ENCODE measurements at regions not wholly inside any gene's neighbourhood (a gene's known extent, or its start where the extent isn't known, plus 50 kb on each side); places are given as distances from the start of the nearest gene placed in this dataset.

DNA sequence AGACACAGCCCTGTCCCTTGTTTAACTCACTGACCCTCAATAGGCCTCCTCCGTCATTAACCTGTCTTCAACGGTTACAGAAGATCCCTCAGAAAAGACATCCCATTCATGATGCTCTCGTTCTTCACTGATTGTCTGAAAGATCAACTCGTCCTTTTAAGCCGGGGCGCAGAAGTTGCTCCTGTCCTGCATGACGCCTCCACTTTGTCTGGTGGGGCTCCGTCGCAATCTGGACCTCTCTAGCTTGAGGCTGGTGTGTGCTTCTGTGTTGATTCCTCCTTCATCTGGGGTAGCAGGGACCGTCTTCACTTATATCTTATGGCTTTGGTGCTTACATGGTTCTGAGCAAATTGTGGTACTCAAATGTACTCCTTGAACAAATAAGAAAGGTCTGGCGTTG lies 766.0 kb upstream of the PCDH9 start:
- Mint-ChIP-seq H3K27me3 (no peaks in the 10 kb centered on the region), H3K36me3 (ENCODE audit: low read depth) (no peaks in the 10 kb centered on the region), H3K27ac (no peak overlapping the region), H3K4me1 (no peaks in the 10 kb centered on the region), H3K9me3 (ENCODE audit: low read depth) (peaks cover 13% of the 10 kb centered on the region), H3K4me3 (no peak overlapping the region)
- DNase-seq (no peak), ATAC-seq (no peak)
- POLR2A ChIA-PET, result no interaction called here
- CTCF ChIA-PET, result no interaction called here
- intact Hi-C loops (cut with DNase I, micrococcal nuclease), result no loop called here

DNA sequence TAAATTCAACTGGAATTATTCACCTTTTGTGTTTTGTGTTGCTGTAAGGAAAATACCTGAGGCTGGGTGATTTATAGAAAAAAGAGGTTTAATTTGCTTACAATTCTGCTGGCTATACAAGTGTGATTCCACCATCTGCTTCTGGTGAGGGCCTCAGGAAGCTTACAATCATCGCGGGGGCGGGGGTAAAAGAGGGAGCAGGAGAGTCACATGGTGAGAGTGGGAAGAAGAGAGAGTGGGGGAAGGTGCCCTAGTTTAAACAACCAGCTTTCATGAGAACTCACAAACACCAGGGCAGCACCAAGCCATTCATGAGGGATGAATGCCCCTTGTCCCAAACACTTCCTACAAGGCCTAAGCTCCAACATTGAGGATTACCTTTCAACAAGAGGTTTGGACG lies 760.7 kb upstream of the PCDH9 start:
- H3K9me3 Mint-ChIP-seq (ENCODE audit: low read depth), result peaks cover 19% of the 10 kb centered on the region
- ATAC-seq, result no peak
- H3K4me1 Mint-ChIP-seq, result no peaks in the 10 kb centered on the region
- ChIA-PET CTCF (interaction anchor here (0.7 kb wide), 1 partner anchor 9 kb away, joined by 3 read pairs; no protein-coding TSS in a partner anchor), POLR2A (no interaction called here)
- intact Hi-C loops (cut with DNase I, micrococcal nuclease), result no loop called here
- H3K27ac Mint-ChIP-seq, result no peak overlapping the region
- H3K4me3 Mint-ChIP-seq, result no peak overlapping the region
- H3K36me3 Mint-ChIP-seq (ENCODE audit: low read depth), result no peaks in the 10 kb centered on the region
- no peak for DNase-seq
- H3K27me3 Mint-ChIP-seq, result no peaks in the 10 kb centered on the region

DNA sequence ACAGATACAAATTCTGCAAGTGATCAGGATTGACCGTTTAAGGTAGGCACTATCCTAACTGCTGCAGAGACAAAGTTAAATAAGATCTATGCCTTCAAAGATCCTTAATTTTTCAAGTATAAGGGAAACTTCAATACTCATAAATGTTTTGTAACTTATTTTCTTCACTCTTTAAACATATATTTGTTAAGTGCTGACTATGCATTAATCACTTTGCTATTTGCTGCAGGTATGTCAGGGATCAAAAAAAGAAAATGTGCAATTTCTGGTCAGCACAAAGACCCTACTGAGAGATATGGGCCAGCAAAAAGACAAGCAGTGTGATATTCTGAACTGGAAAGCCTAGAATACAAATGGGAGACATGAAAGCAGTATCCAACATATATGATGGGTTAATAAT lies 756.1 kb upstream of the PCDH9 start:
- no peak overlapping the region for H3K27ac Mint-ChIP-seq
- DNase-seq, result no peak
- ChIA-PET CTCF (no interaction called here), POLR2A (no interaction called here)
- no peaks in the 10 kb centered on the region for H3K36me3 Mint-ChIP-seq (ENCODE audit: low read depth)
- H3K4me1 Mint-ChIP-seq, result no peaks in the 10 kb centered on the region
- H3K27me3 Mint-ChIP-seq, result no peaks in the 10 kb centered on the region
- intact Hi-C loops (cut with DNase I, micrococcal nuclease), result no loop called here
- H3K9me3 Mint-ChIP-seq (ENCODE audit: low read depth), result peaks cover 20% of the 10 kb centered on the region
- no peak overlapping the region for H3K4me3 Mint-ChIP-seq
- no peak for ATAC-seq

GRCh38 chr13:67977066-67977465 lies 746.9 kb upstream of the PCDH9 start:
- CTCF ChIA-PET, result no interaction called here
- no peak for ATAC-seq
- intact Hi-C loops (cut with DNase I, micrococcal nuclease), result no loop called here
- Mint-ChIP-seq H3K36me3 (ENCODE audit: low read depth) (no peaks in the 10 kb centered on the region), H3K4me1 (no peaks in the 10 kb centered on the region), H3K4me3 (no peak overlapping the region), H3K9me3 (ENCODE audit: low read depth) (peaks cover 3% of the 10 kb centered on the region), H3K27me3 (no peaks in the 10 kb centered on the region), H3K27ac (no peak overlapping the region)
- POLR2A ChIA-PET, result no interaction called here
- DNase-seq, result no peak

- Mint-ChIP-seq H3K9me3 (ENCODE audit: low read depth) (peaks cover 5% of the 10 kb centered on the region), H3K36me3 (ENCODE audit: low read depth) (no peaks in the 10 kb centered on the region), H3K4me3 (no peak overlapping the region), H3K27me3 (no peaks in the 10 kb centered on the region), H3K4me1 (no peaks in the 10 kb centered on the region), H3K27ac (no peak overlapping the region)
- ChIA-PET POLR2A (no interaction called here), CTCF (no interaction called here)
- DNase-seq (no peak), ATAC-seq (no peak)
- intact Hi-C loops (cut with DNase I, micrococcal nuclease), result no loop called here
These were observed 741.2 kb upstream of the PCDH9 start for GRCh38 chr13:67971291-67971690.

DNA sequence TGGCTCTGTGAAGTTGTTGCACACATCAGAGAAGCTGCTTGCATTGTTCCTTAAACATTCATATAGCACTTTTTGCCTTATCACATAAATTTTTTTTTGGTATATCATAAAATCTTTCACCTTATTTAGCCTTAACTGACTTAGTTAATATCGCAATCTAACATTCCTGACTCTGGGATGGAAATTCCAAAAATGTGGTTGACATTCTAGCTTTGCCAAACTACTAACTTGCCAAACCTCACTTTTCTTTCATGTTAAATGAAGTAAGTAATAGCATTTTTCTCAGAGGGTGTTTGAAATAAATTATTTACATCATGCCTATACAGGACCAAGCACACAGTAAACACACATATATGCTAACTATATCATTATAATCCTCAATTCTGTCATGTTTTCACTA lies 736.9 kb upstream of the PCDH9 start:
- Mint-ChIP-seq H3K4me1 (no peaks in the 10 kb centered on the region), H3K27ac (no peak overlapping the region), H3K27me3 (no peaks in the 10 kb centered on the region), H3K4me3 (no peak overlapping the region), H3K9me3 (ENCODE audit: low read depth) (peaks cover 10% of the 10 kb centered on the region), H3K36me3 (ENCODE audit: low read depth) (no peaks in the 10 kb centered on the region)
- ATAC-seq, result no peak
- ChIA-PET CTCF (no interaction called here), POLR2A (no interaction called here)
- DNase-seq, result no peak
- intact Hi-C loops (cut with DNase I, micrococcal nuclease), result no loop called here

GRCh38 chr13:67966065-67966464 lies 735.9 kb upstream of the PCDH9 start:
- POLR2A ChIA-PET, result no interaction called here
- Mint-ChIP-seq H3K4me1 (no peaks in the 10 kb centered on the region), H3K9me3 (ENCODE audit: low read depth) (peaks cover 11% of the 10 kb centered on the region), H3K27ac (no peak overlapping the region), H3K36me3 (ENCODE audit: low read depth) (no peaks in the 10 kb centered on the region), H3K4me3 (no peak overlapping the region), H3K27me3 (no peaks in the 10 kb centered on the region)
- no peak for DNase-seq
- CTCF ChIA-PET, result no interaction called here
- intact Hi-C loops (cut with DNase I, micrococcal nuclease), result no loop called here
- no peak for ATAC-seq

GRCh38 chr13:67964986-67965385 lies 734.9 kb upstream of the PCDH9 start:
- Mint-ChIP-seq H3K27me3 (no peaks in the 10 kb centered on the region), H3K9me3 (ENCODE audit: low read depth) (peaks cover 11% of the 10 kb centered on the region), H3K4me3 (no peak overlapping the region), H3K27ac (no peak overlapping the region), H3K36me3 (ENCODE audit: low read depth) (no peaks in the 10 kb centered on the region), H3K4me1 (no peaks in the 10 kb centered on the region)
- no peak for DNase-seq
- POLR2A ChIA-PET, result no interaction called here
- intact Hi-C loops (cut with DNase I, micrococcal nuclease), result no loop called here
- CTCF ChIA-PET, result no interaction called here
- no peak for ATAC-seq

GRCh38 chr13:67964091-67964490 lies 734.0 kb upstream of the PCDH9 start:
- no peaks in the 10 kb centered on the region for H3K27me3 Mint-ChIP-seq
- ChIA-PET CTCF (no interaction called here), POLR2A (no interaction called here)
- H3K4me1 Mint-ChIP-seq, result no peaks in the 10 kb centered on the region
- no peak overlapping the region for H3K4me3 Mint-ChIP-seq
- H3K9me3 Mint-ChIP-seq (ENCODE audit: low read depth), result peaks cover 11% of the 10 kb centered on the region
- no peak overlapping the region for H3K27ac Mint-ChIP-seq
- ATAC-seq (no peak), DNase-seq (no peak)
- no peaks in the 10 kb centered on the region for H3K36me3 Mint-ChIP-seq (ENCODE audit: low read depth)
- intact Hi-C loops (cut with DNase I, micrococcal nuclease), result no loop called here

DNA sequence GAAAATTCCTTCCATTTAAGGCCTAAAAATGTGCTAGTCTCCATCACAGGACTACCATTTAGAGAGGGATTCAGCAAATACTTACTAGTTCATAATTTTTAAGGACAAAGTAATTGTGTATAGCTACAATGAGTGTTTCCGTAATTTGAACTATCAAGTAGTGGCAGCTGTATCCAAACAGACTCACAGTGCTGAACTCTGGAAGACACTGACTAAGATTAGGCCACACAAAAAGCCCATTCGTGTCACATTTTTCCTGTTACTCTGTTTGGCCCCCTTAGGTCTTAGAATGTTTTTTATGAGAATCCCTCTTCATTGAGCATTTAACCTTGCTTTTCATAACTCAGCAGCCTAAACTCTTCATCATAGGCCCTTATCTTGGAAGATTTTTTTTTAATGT lies 731.2 kb upstream of the PCDH9 start:
- H3K36me3 Mint-ChIP-seq (ENCODE audit: low read depth), result no peaks in the 10 kb centered on the region
- H3K9me3 Mint-ChIP-seq (ENCODE audit: low read depth), result peaks cover 11% of the 10 kb centered on the region
- DNase-seq (no peak), ATAC-seq (no peak)
- no peak overlapping the region for H3K27ac Mint-ChIP-seq
- no peaks in the 10 kb centered on the region for H3K27me3 Mint-ChIP-seq
- no peak overlapping the region for H3K4me3 Mint-ChIP-seq
- no peaks in the 10 kb centered on the region for H3K4me1 Mint-ChIP-seq
- ChIA-PET POLR2A (no interaction called here), CTCF (no interaction called here)
- intact Hi-C loops (cut with DNase I, micrococcal nuclease), result no loop called here

DNA sequence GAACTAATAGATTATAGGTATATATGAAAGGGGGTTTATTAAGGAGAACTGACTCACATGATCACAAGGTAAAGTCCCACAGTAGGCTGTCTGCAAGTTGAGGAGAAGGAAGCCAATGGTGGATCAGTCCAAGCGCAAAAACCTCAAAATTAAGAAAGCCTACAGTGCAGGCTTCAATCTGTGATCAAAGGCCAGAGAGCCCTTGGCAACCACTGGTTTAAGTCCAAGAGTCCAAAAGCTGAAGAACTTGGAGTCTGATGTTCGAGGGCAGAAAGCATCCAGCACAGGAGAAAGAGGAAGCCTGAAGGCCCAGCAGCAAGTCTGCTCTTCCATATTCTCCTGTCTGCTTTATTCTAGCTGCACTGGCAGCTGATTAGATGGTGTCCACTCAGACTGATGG lies 721.3 kb upstream of the PCDH9 start:
- intact Hi-C loops (cut with DNase I, micrococcal nuclease), result no loop called here
- DNase-seq (no peak), ATAC-seq (no peak)
- no peaks in the 10 kb centered on the region for H3K27me3 Mint-ChIP-seq
- no peak overlapping the region for H3K4me3 Mint-ChIP-seq
- CTCF ChIA-PET, result no interaction called here
- POLR2A ChIA-PET, result no interaction called here
- H3K9me3 Mint-ChIP-seq (ENCODE audit: low read depth), result peaks cover 6% of the 10 kb centered on the region
- no peaks in the 10 kb centered on the region for H3K36me3 Mint-ChIP-seq (ENCODE audit: low read depth)
- no peak overlapping the region for H3K27ac Mint-ChIP-seq
- H3K4me1 Mint-ChIP-seq, result no peaks in the 10 kb centered on the region

DNA sequence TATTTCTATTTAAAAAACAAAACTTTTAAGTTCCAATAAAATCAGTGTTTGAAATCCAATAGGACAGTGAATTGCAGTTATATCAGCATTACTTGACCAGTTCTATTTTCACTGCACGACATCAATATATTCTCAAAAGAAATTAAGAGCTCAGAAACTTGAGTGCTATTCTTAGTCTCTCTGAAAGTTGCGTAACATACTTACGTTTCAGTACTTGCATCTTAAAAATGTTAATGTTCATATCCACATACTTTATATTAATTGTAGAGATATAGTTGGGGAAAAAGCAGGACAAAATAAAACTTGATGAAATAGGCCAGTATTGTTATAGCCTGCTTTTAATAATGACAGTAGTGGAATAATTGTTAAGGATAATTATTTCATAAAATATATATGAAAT lies 720.5 kb upstream of the PCDH9 start:
- Mint-ChIP-seq H3K4me3 (no peak overlapping the region), H3K27me3 (no peaks in the 10 kb centered on the region), H3K36me3 (ENCODE audit: low read depth) (no peaks in the 10 kb centered on the region), H3K4me1 (no peaks in the 10 kb centered on the region), H3K27ac (no peak overlapping the region), H3K9me3 (ENCODE audit: low read depth) (peaks cover 4% of the 10 kb centered on the region)
- DNase-seq, result no peak
- ATAC-seq, result no peak
- ChIA-PET CTCF (no interaction called here), POLR2A (no interaction called here)
- intact Hi-C loops (cut with DNase I, micrococcal nuclease), result no loop called here

DNA sequence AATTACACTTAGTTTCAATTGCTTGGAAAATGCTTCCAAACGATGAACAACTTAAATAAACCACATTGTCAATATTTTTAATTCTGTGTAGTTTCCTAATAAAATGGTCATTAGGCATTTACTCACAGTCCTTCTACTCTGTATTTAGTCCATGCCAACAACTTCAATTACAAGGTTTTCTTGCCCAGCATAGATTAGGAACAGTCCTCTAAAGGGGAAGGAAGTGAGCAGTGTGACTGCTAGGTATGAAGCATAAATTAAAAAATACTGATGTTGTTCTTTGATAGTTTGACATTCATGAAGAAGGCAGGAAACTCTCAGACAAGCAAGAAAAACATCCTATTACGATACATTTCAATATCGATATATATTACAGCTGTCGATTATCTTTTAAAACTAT lies 716.0 kb upstream of the PCDH9 start:
- no peak overlapping the region for H3K4me3 Mint-ChIP-seq

More for the DNA sequence above, 716.0 kb upstream of the PCDH9 start:
- no peaks in the 10 kb centered on the region for H3K27me3 Mint-ChIP-seq
- H3K27ac Mint-ChIP-seq, result no peak overlapping the region
- no peak for DNase-seq
- no peaks in the 10 kb centered on the region for H3K36me3 Mint-ChIP-seq (ENCODE audit: low read depth)
- intact Hi-C loops (cut with DNase I, micrococcal nuclease), result no loop called here
- no peak for ATAC-seq
- POLR2A ChIA-PET, result no interaction called here
- CTCF ChIA-PET, result no interaction called here
- no peaks in the 10 kb centered on the region for H3K4me1 Mint-ChIP-seq
- H3K9me3 Mint-ChIP-seq (ENCODE audit: low read depth), result peaks cover 7% of the 10 kb centered on the region

Data from activated CD4-positive, alpha-beta T cell treated with anti-CD3 and anti-CD28 coated beads for 36 hours (primary cell).